Transverse colon (tissue), 3 donors: ENCODE measurements at regions not wholly inside any gene's neighbourhood (a gene's known extent, or its start where the extent isn't known, plus 50 kb on each side); places are given as distances from the start of the nearest gene placed in this dataset.

Experiments
- CTCF ChIP-seq, 5 experiments: fragments of 200-600 bp in 3 of 5; fragments of 450-650 bp in 2 of 5; sonication (generic) in 3 of 5; IDR thresholded peaks; 1 replicate in 2 of 5; 2 replicates in 3 of 5; pipeline ENCODE4 v1.5.1; 2016 to 2017; ENCODE audit warnings: antibody characterized with exemption in 5 of 5, inconsistent platforms in 3 of 5, mild to moderate bottlenecking in 2 of 5, moderate library complexity in 1 of 5
- POLR2A ChIP-seq: fragments of 450-650 bp; IDR thresholded peaks from one replicate; pipeline ENCODE4 v1.6.1; 2016; ENCODE audit warnings: antibody characterized with exemption, mild to moderate bottlenecking, moderate library complexity

- TF ChIP-seq CTCF (IDR thresholded peaks at IDR 0.05), result no peak
- TF ChIP-seq POLR2A, result no peak
These were observed 357.2 kb upstream of the RGPD4 start for GRCh38 chr2:107469437-107469995.
